ENCODE measurements at regions not wholly inside any gene's neighbourhood (a gene's known extent, or its start where the extent isn't known, plus 50 kb on each side); places are given as distances from the start of the nearest gene placed in this dataset.

- WGBS: 95% methylated on average over 2 of the region's 2 CpGs
Measured at GRCh38 chr2:225821351-225821750, 421.8 kb downstream of the NYAP2 start.

GRCh38 chr2:225820826-225821225, 421.3 kb downstream of the NYAP2 start:
- Histone ChIP-seq H3K14ac (ENCODE audit: low read length in 2 of 2) (no peak overlapping the region), H4K91ac (ENCODE audit: low read length) (no peak overlapping the region), H3K79me1 (replicated peaks; ENCODE audit: low read length, poor library complexity, severe bottlenecking) (no peaks in the 10 kb centered on the region), H3K27ac (ENCODE audit: low read length, poor library complexity, severe bottlenecking) (no peak overlapping the region), H2BK120ac (ENCODE audit: low read depth, low read length) (no peak overlapping the region), H3K4ac (ENCODE audit: low read depth in 1 of 2, low read length in 2 of 2) (no peak overlapping the region), H3K27me3 (ENCODE audit: control insufficient read depth in 1 of 2, insufficient read depth in 1 of 2, low read length in 2 of 2) (no peaks in the 10 kb centered on the region), H3K4me3 (ENCODE audit: insufficient read depth in 1 of 2, low read depth in 1 of 2, low read length in 2 of 2) (no peak overlapping the region), H2AK5ac (ENCODE audit: low read length, severe bottlenecking) (no peak overlapping the region), H3K9me3 (ENCODE audit: control insufficient read depth, low read length) (no peaks in the 10 kb centered on the region), H3K4me1 (ENCODE audit: control insufficient read depth, insufficient read depth, low read depth, low read length) (no peaks in the 10 kb centered on the region), H2BK5ac (ENCODE audit: low read depth, low read length, poor library complexity, severe bottlenecking) (no peak overlapping the region), H3K4me2 (ENCODE audit: low read length, poor library complexity, severe bottlenecking) (no peak overlapping the region), H2AFZ (ENCODE audit: low read depth, low read length) (no peak overlapping the region), H4K8ac (ENCODE audit: low read length) (no peak overlapping the region), H3K23ac (ENCODE audit: low read length in 2 of 2) (peak overlapping the region in 1 of 2 experiments; percentile 93), H3K18ac (ENCODE audit: low read depth in 1 of 2, low read length in 2 of 2) (no peak overlapping the region), H2BK15ac (ENCODE audit: low read depth, poor library complexity, severe bottlenecking) (no peak overlapping the region), H2BK12ac (ENCODE audit: low read length in 2 of 2) (no peak overlapping the region), H3K36me3 (ENCODE audit: control insufficient read depth in 1 of 2, insufficient read depth in 2 of 2, low read depth in 1 of 2, low read length in 2 of 2) (no peaks in the 10 kb centered on the region), H3K9ac (ENCODE audit: low read length) (no peak overlapping the region)
- DNase-seq: no peak
- 88% methylated on average over 5 of the region's 7 CpGs for WGBS

More at GRCh38 chr2:225821351-225821750, 421.8 kb downstream of the NYAP2 start:
- Histone ChIP-seq H4K91ac (ENCODE audit: low read length) (no peak overlapping the region), H3K9ac (ENCODE audit: low read length) (no peak overlapping the region), H3K36me3 (ENCODE audit: control insufficient read depth in 1 of 2, insufficient read depth in 2 of 2, low read depth in 1 of 2, low read length in 2 of 2) (no peaks in the 10 kb centered on the region), H2AFZ (ENCODE audit: low read depth, low read length) (no peak overlapping the region), H4K8ac (ENCODE audit: low read length) (no peak overlapping the region), H3K18ac (ENCODE audit: low read depth in 1 of 2, low read length in 2 of 2) (no peak overlapping the region), H2AK5ac (ENCODE audit: low read length, severe bottlenecking) (no peak overlapping the region), H2BK15ac (ENCODE audit: low read depth, poor library complexity, severe bottlenecking) (no peak overlapping the region), H2BK12ac (ENCODE audit: low read length in 2 of 2) (no peak overlapping the region), H3K4me2 (ENCODE audit: low read length, poor library complexity, severe bottlenecking) (no peak overlapping the region), H3K27me3 (ENCODE audit: control insufficient read depth in 1 of 2, insufficient read depth in 1 of 2, low read length in 2 of 2) (no peaks in the 10 kb centered on the region), H3K79me1 (replicated peaks; ENCODE audit: low read length, poor library complexity, severe bottlenecking) (no peaks in the 10 kb centered on the region), H3K4me3 (ENCODE audit: insufficient read depth in 1 of 2, low read depth in 1 of 2, low read length in 2 of 2) (no peak overlapping the region), H3K4ac (ENCODE audit: low read depth in 1 of 2, low read length in 2 of 2) (no peak overlapping the region), H2BK120ac (ENCODE audit: low read depth, low read length) (no peak overlapping the region), H2BK5ac (ENCODE audit: low read depth, low read length, poor library complexity, severe bottlenecking) (no peak overlapping the region), H3K9me3 (ENCODE audit: control insufficient read depth, low read length) (peaks cover under 1% of the 10 kb centered on the region), H3K14ac (ENCODE audit: low read length in 2 of 2) (no peak overlapping the region), H3K4me1 (ENCODE audit: control insufficient read depth, insufficient read depth, low read depth, low read length) (no peaks in the 10 kb centered on the region), H3K27ac (ENCODE audit: low read length, poor library complexity, severe bottlenecking) (no peak overlapping the region), H3K23ac (ENCODE audit: low read length in 2 of 2) (no peak overlapping the region)
- DNase-seq: no peak

GRCh38 chr2:225814554-225814953, 415.0 kb downstream of the NYAP2 start:
- no peak overlapping the region for H2AFZ ChIP-seq (ENCODE audit: low read depth, low read length)
- no peak overlapping the region for H4K91ac ChIP-seq (ENCODE audit: low read length)
- no peak overlapping the region for H2BK12ac ChIP-seq (ENCODE audit: low read length in 2 of 2)
- H3K9ac ChIP-seq (ENCODE audit: low read length): no peak overlapping the region
- no peak overlapping the region for H3K27ac ChIP-seq (ENCODE audit: low read length, poor library complexity, severe bottlenecking)
- no peaks in the 10 kb centered on the region for H3K9me3 ChIP-seq (ENCODE audit: control insufficient read depth, low read length)
- H2BK120ac ChIP-seq (ENCODE audit: low read depth, low read length): no peak overlapping the region
- H2BK5ac ChIP-seq (ENCODE audit: low read depth, low read length, poor library complexity, severe bottlenecking): no peak overlapping the region
- no peak overlapping the region for H3K4me2 ChIP-seq (ENCODE audit: low read length, poor library complexity, severe bottlenecking)
- H3K18ac ChIP-seq (ENCODE audit: low read depth in 1 of 2, low read length in 2 of 2): no peak overlapping the region
- H3K79me1 ChIP-seq (replicated peaks; ENCODE audit: low read length, poor library complexity, severe bottlenecking): no peaks in the 10 kb centered on the region
- H3K23ac ChIP-seq (ENCODE audit: low read length in 2 of 2): no peak overlapping the region
- no peaks in the 10 kb centered on the region for H3K4me1 ChIP-seq (ENCODE audit: control insufficient read depth, insufficient read depth, low read depth, low read length)
- H3K36me3 ChIP-seq (ENCODE audit: control insufficient read depth in 1 of 2, insufficient read depth in 2 of 2, low read depth in 1 of 2, low read length in 2 of 2): no peaks in the 10 kb centered on the region
- no peak overlapping the region for H3K4me3 ChIP-seq (ENCODE audit: insufficient read depth in 1 of 2, low read depth in 1 of 2, low read length in 2 of 2)
- H3K14ac ChIP-seq (ENCODE audit: low read length in 2 of 2): no peak overlapping the region
- no peak overlapping the region for H2BK15ac ChIP-seq (ENCODE audit: low read depth, poor library complexity, severe bottlenecking)
- H3K27me3 ChIP-seq (ENCODE audit: control insufficient read depth in 1 of 2, insufficient read depth in 1 of 2, low read length in 2 of 2): no peaks in the 10 kb centered on the region
- H3K4ac ChIP-seq (ENCODE audit: low read depth in 1 of 2, low read length in 2 of 2): no peak overlapping the region
- no peak overlapping the region for H4K8ac ChIP-seq (ENCODE audit: low read length)
- DNase-seq: no peak
- no peak overlapping the region for H2AK5ac ChIP-seq (ENCODE audit: low read length, severe bottlenecking)

GRCh38 chr2:225806105-225806504, 406.6 kb downstream of the NYAP2 start:
- Histone ChIP-seq H3K18ac (ENCODE audit: low read depth in 1 of 2, low read length in 2 of 2) (no peak overlapping the region), H2AK5ac (ENCODE audit: low read length, severe bottlenecking) (no peak overlapping the region), H3K4me1 (ENCODE audit: control insufficient read depth, insufficient read depth, low read depth, low read length) (no peaks in the 10 kb centered on the region), H2AFZ (ENCODE audit: low read depth, low read length) (no peak overlapping the region), H3K4me3 (ENCODE audit: insufficient read depth in 1 of 2, low read depth in 1 of 2, low read length in 2 of 2) (no peak overlapping the region), H3K9me3 (ENCODE audit: control insufficient read depth, low read length) (no peaks in the 10 kb centered on the region), H3K79me1 (replicated peaks; ENCODE audit: low read length, poor library complexity, severe bottlenecking) (no peaks in the 10 kb centered on the region), H3K36me3 (ENCODE audit: control insufficient read depth in 1 of 2, insufficient read depth in 2 of 2, low read depth in 1 of 2, low read length in 2 of 2) (no peaks in the 10 kb centered on the region), H3K23ac (ENCODE audit: low read length in 2 of 2) (no peak overlapping the region), H2BK15ac (ENCODE audit: low read depth, poor library complexity, severe bottlenecking) (no peak overlapping the region), H2BK12ac (ENCODE audit: low read length in 2 of 2) (no peak overlapping the region), H2BK5ac (ENCODE audit: low read depth, low read length, poor library complexity, severe bottlenecking) (no peak overlapping the region), H3K4ac (ENCODE audit: low read depth in 1 of 2, low read length in 2 of 2) (no peak overlapping the region), H4K91ac (ENCODE audit: low read length) (no peak overlapping the region), H3K27ac (ENCODE audit: low read length, poor library complexity, severe bottlenecking) (no peak overlapping the region), H3K4me2 (ENCODE audit: low read length, poor library complexity, severe bottlenecking) (no peak overlapping the region), H2BK120ac (ENCODE audit: low read depth, low read length) (no peak overlapping the region), H3K27me3 (ENCODE audit: control insufficient read depth in 1 of 2, insufficient read depth in 1 of 2, low read length in 2 of 2) (no peaks in the 10 kb centered on the region), H4K8ac (ENCODE audit: low read length) (no peak overlapping the region), H3K9ac (ENCODE audit: low read length) (no peak overlapping the region), H3K14ac (ENCODE audit: low read length in 2 of 2) (no peak overlapping the region)
- peak; percentile 16 for DNase-seq
- 14% methylated on average over 1 of the region's 1 CpG for WGBS

Measured in mesenchymal stem cell (in vitro differentiated cells and primary cell).